Fibroblast of lung (primary cell): ENCODE measurements at regions not wholly inside any gene's neighbourhood (a gene's known extent, or its start where the extent isn't known, plus 50 kb on each side); places are given as distances from the start of the nearest gene placed in this dataset.

Experiments used
- CTCF ChIP-seq, 2 donors: IDR thresholded peaks in 1 of 2; conservative IDR thresholded peaks in 1 of 2; 1 replicate in 1 of 2; 2 replicates in 1 of 2; pipeline ENCODE4 v1.5.1; 2011 to 2012; ENCODE audit warnings: low read length in 2 of 2, control low read depth in 1 of 2, inconsistent platforms in 1 of 2, low read depth in 1 of 2, mild to moderate bottlenecking in 1 of 2
- EZH2 ChIP-seq: IDR thresholded peaks from 2 replicates; pipeline ENCODE4 v1.5.1; 2012; ENCODE audit warnings: low read length, control low read depth, mild to moderate bottlenecking; ENCODE audit errors: missing control alignments

- no peak for TF ChIP-seq CTCF (conservative IDR thresholded peaks at IDR 0.05 in 1 of 2, IDR thresholded peaks at IDR 0.05 in 1 of 2; ENCODE audit: low read depth in 1 of 2, low read length in 2 of 2)
- TF ChIP-seq EZH2 = no peak
Observed at GRCh38 chr1:95542936-95543335, 308.9 kb downstream of the RWDD3 start.
